Stimulated activated CD8-positive, alpha-beta memory T cell treated with anti-CD3 and anti-CD28 coated beads, Interleukin-15, amount 100 ng/mL, for 48 hours (primary cell): ENCODE measurements at regions not wholly inside any gene's neighbourhood (a gene's known extent, or its start where the extent isn't known, plus 50 kb on each side); places are given as distances from the start of the nearest gene placed in this dataset.

Source experiments
- DNase-seq, 2 donors: peaks; one replicate each; pipeline ENCODE4 v3.0.0-alpha.2; 2020; ENCODE audit warnings: low read depth in 2 of 2

DNA sequence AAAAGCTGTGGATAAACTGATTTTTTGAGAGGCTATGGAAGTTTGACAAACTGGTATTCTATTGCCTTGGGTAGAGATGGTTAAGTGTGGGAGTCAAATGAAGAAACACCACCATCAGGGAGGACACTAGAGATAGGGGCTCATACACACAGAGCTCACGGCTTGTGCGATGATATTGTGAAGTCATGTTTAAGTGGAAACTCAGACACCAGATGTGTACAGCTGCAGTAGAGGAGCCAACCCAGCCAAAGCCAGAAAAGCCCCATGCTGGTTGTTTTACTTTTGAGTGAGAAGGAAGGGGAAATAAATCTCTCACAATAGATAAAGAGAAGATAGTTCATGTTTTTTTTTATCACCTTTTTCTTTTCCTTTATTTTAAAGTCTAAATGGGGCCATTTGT lies 377.7 kb downstream of the DMRT2 start:
- no peak for DNase-seq

DNA sequence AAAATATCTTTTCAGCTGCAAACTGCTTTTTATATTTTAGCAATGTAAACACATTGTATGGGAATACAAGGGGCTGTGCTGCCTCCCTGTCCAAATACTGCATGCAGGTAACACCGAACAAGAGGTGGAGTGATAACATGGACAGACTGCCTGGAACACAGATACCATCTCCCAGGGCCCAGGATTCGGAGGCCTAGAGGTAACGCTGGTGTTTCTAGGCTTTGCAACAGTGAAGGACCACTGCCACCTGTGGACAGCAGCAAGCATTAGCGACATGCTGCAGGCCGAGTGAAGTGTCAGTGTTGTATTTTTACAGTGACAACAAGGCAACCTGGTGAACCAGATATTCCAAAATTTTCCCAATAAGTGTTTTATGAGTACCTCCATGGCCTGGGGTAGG lies 379.1 kb downstream of the DMRT2 start:
- DNase-seq: no peak

DNA sequence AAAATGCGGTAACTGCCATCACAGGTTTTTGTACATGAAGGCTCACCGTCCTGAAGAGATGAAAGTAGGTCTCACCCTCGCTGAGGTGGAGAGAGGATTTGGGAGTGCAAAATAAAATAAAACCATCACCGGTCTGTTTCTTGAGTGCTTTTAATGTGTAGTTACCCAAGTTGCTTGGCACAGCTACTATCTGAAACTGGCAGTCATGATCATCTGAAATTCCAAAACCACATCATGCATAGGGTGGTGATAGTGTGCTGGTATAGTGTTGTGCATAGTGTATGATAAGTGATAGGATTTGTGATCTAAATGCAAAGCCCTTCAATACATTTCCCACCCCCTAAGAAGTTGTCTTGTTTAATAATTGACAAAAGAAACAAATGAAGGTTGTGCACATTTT lies 381.3 kb downstream of the DMRT2 start:
- DNase-seq: no peak

DNA sequence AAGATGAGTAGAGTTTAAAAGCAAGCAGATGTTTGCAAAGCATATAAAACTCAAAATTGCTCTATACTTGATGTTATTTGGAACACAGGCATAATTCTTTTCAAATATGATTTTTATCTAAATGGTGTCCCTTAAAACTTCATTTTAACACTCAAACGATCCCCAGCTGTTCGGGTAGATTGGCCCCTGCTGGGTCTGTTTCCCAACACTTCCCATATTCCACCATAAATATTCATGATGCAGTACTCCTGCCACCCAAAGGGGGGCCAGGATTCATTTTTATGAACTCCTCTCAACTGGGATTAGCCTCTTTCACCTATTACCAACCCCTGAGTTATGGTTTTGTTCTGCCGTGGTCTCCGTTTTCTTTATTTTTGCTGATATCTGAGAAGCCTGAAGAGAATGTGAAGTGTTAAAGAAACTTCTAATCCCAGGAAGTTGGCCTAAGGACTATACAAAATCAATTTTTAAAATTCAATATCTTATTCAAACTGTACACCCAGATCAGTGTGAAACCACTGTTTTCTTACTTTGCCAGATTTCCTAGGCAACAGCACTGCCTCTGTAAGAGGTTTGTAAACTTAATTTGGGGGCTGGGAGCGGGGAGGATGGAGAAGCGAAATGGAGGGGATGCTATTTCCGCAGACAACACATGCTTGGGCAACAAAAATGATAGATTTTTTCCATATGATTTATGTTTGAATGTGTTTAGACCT lies 384.1 kb downstream of the DMRT2 start:
- DNase-seq: no peak

DNA sequence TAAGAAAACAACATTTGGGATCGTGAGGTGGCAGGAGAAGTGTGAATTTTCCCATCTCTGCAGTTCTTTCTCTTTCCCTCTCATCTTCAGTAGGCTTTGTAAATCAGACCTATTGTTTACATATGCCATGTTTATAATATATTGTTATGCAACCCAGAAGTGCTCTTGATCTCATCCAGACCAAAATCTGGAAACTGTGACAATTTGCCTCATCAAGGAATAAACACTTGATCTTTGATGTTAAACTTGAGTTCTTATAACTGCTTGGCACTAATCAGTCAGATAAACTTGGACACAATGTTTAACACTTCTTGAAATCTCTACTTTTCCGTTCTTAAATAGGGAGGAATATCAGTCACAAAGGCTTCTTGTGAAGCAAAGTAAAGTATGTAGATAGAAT lies 384.7 kb downstream of the DMRT2 start:
- DNase-seq: no peak

DNA sequence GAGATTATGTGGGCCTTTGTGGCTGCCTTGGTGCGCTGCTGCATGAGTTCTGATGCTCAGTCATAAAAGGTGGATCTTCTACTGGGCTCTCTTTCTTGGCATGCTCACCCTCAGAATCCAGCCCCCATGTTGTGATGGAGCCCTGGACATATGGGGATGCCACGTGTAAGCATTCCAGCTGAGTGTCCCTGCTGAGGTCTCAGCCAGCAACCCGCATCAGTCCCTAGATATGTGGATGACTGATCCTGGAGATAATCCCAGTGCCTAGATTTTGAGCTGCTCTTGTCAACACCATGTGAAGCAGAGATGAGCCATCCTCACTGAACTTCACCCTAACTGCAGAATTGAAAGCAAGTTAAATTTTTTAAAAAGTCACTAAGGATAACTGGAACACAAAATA lies 390.1 kb downstream of the DMRT2 start:
- no peak for DNase-seq

DNA sequence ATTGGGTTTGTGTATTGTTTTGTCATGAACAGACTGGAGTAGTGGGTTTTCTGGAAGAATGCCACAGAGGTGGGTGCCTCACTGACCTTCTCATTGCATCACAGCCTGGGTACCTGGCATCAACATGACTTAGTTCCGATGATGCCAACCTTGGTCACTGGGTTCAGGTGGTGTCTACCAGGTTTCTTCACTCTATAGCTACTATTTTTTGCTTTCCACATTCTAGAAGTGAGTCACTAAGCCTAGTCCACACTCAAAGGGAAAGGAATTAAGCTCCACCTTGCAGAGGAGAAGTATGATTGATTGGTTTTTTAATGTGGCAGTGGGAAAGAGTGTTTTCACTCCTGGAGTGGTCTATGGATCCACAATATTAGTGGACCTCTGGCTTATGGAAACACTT lies 391.9 kb downstream of the DMRT2 start:
- no peak for DNase-seq

DNA sequence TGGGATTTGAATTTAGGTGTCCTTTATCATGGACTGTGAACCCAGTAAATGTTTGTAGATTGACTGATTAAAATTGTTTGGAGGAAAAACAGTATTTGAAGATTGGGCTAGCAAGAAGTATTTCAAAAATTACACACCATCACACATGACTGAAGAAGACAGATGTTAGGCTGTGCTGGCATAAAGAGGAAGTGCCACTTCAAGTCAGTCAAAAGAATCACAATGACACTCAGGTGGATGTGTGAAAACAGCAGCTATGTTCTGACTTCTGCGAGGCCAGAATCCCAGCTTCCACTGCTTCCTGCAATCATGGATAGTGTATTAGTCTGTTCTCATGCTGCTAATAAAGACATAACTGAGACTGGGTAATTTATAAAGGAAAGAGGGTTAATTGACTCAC lies 393.3 kb downstream of the DMRT2 start:
- DNase-seq: no peak

DNA sequence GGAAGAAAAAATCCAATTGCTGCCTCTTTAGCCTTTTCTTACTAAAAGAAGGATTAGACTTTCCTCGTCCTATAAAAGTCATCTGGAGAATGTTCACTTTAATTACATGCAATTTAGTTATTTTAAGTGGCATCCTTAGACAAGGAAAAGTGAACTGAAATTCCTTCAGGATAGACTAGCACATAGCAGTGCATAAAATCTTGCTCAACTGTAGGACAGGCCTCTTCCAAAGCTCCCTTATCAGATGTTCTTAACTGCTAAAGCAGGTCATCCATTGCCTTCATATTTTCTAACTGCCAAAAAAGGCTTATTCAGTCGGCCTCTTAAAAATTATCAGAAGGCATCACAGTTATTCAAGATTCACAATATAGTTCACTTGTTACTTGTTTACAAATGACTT lies 396.5 kb downstream of the DMRT2 start:
- DNase-seq: no peak

DNA sequence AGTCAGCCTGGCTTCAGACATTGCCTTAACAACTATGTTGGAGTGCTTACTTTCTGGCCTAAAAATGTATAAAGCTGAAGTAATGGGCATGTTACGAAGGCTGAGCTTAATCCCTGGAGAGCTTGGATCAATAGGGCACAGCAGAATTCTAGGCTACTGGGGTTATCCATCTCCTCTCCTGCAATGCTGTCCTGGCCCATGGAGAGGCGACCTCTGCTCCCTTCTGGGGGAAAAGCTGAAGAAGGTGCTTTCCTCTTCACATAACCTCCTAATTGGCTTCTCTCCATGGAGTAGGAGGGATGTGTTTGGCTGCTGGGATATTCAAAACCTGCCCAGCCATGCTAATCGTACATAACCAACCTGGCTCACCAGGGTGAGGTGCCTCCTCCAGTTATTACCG lies 403.5 kb downstream of the DMRT2 start:
- DNase-seq: no peak

DNA sequence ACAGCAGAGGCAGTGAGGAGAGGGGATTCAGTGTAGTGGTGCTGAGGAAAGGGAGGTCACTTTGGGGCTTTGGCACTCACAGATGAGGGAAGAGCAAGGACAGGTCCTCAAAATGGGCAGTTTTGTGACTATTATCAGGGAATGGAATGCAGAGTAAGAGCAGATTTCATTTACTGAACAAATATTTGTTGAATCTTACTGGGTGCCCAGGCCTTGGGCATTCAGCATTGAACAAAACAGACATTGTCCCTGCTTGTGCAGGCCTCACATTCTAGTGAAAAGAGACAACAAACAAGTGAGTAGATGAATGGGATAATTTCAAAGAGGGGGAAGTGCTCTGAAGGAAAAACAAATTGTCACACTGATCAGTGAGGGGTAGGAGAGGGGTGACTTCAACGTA lies 404.1 kb downstream of the DMRT2 start:
- DNase-seq: no peak

DNA sequence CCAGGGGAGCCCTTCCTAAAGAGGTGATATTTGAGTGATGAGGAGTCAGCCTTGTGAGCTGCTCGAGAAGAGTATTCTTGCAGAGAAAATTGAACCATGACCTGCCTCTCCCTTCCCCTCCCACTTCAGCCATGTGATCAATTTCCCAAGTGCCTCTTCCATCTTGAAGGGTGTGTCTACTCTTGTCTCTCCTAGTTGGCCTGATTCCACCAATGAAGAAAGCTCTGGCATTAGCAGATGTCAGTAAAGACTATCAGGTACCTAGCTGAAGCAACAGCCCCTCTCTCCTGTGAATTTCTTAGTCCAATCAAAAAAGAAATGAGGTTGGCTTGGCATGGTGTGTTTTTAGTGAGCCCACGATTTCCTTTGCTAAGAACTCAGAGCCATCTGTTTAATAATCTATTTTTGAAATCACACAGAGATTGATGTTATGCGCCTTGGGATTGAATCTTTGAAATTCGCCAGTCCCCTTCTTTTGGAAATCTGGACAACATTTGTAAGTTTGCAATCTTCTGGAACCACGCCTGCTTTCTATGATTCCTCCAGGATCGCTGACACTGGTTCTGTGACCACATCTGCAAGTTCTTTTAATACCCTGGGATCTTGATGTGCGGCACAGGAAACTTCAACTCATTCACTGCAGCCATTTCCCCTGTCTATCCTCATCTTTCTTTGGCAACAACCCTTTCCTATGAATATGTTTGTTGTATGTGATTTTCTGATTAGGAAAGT lies 404.6 kb downstream of the DMRT2 start:
- DNase-seq: no peak

DNA sequence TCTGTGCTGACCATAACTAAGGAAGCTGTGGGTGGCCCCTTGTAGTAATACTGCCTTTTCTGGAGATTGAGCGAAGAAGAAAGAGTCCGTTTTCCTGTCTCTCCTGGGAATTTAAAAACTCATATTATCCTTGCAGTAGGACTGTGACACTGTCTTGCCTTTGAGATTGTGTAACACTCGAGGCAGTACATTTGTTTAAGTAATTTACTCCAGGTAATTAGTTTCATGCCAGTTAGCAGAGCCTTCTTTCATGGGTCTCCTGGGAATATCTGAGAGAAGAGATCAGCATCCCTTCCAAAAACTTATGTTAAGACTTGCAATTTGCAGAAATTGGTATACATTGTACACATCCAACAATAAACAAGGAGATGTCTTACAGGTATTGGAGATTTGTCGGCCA lies 405.6 kb downstream of the DMRT2 start:
- DNase-seq: no peak

DNA sequence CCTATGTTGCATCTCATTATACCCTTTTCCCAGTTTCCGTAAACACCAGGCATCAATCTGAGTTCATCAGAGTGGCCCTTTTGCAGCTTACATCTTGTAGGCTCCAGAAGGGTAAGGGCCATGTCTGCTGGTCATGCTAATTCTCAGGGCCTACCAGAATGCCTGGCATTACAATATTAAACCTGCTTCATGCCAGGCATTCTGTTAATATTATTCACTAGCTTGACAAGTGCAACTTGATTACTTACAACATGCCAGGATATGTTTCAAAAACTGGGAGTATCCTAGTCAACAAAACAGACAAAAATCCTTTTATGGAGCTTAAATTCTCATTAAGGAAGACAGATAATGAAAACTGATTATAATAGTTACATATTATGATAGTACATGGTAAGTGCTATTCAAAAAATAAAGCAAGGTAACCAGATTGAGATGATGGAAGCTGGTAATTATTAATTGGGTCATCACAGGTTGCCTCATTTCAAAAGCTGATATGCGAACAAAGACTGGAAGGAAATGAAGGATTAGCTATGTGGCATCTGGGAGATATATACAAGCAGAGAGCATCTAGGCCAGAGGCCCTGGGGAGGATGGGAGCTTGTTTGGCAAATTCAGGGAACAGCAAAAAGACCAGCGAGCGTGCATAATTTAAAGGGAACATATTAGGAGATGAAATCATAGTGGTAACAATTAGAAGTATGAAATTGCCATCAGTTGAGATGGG lies 406.3 kb downstream of the DMRT2 start:
- no peak for DNase-seq

DNA sequence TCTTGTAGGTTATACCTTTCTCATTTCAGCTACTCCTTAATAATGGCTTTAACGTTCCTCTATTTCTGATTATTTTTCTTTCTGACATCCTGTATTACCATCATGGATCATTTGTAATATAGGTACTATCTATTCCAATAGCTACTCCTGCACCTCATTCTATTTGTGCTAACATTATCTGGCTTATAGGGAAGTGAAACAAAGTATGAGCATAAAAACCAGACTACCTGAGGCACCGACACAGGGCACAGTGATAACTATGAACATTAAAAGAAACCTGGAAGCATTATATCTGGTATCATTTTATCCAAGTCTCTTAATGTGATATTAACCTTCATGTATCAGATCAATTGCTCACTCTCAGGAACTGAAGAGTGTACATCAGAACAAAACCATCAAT lies 407.3 kb downstream of the DMRT2 start:
- DNase-seq: no peak

DNA sequence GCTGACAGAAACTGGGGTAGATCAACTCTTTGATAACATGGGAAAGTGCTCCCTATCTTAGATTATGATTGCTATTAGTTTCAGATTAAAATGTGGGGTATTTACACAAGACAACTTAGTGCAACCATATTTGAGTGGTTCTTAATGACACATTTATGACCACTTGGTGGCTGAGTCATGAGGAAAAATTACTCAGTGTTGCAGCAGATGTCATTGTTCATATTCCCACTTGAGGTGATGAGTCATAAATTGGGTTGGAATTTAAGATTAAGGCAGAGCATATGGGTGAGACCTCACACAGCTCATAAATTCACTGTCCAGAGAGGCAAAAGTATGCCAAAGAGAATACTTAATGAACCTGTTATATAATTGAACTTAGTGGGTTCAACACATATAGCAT lies 408.3 kb downstream of the DMRT2 start:
- no peak for DNase-seq

DNA sequence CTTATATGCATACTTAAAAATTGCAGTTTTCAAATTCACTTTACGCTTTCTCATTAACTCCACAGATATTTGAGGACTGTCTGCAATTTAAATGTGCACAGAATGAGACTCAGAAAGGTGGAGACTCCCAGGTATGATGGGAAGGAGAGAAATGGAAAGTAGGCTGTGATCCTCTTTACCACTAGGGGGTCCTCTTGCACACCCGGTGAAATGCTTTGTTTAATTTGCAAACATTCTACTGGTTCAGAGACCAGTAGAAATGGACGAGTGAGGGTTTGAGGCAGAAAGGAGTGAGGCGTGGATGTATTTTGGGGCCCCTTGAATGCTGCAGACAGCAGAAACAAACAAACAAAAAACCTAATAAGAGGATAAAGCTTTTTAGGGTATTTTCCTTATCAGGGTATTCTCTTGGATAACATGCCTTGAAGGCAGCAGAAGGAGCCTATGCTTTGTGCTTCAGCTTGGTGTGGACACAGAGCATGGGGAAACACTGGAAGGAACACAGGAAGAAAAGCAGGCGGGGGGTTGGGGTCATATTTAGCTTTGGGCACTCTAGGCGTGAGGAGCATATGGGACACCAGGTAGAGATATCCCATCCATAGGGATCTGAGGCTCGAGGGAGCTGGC lies 410.1 kb downstream of the DMRT2 start:
- no peak for DNase-seq

DNA sequence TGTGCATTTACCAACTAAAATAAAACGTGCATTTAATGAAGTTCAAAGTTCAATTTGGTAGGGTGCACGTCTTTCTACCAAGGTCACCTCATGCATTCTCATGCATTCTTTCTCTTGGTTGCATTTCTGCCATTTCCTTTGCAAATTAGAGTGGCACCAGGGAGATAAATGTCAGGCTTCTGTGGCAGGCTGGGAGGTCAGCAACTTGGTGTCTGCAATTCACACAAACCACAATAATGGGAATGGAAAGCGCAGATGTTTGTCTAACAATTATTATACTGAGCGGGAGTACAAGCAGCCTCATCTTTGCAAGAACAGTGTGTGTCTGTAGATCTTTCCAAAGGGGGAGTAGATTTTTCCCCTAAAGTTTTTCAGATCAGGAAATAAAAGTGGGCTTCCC lies 411.7 kb downstream of the DMRT2 start:
- no peak for DNase-seq

DNA sequence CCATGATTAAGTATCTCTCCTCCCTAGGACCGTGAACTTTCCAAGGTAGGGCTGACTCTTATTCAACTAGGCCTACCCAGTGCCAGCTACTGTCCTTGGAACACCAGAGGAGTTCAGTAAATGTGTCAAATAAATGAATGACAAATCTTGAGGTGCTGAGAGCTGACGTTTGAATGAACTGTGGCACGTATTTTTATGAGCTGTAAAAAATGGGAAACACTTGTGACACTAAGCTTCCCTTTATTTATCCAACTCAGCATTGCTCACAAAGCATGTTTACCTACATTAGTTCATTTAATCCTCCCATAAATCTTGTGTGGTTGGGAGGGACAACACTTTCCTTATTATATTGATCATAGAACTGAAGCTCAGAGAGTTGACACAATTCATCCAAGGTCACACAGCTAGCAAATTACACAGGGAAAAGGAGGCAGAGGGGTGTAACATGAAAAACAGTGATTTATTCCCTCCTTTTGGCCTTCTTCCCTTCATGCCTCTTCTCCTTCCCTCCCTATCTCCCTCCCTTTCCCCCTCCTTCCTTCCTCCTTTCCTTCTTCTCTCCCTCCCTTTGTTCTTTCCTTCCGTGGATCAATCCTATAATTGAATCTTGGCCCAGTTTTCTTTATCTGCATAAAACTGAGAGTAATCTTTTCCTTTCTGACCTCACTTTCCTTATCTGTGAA lies 412.6 kb downstream of the DMRT2 start:
- no peak for DNase-seq

DNA sequence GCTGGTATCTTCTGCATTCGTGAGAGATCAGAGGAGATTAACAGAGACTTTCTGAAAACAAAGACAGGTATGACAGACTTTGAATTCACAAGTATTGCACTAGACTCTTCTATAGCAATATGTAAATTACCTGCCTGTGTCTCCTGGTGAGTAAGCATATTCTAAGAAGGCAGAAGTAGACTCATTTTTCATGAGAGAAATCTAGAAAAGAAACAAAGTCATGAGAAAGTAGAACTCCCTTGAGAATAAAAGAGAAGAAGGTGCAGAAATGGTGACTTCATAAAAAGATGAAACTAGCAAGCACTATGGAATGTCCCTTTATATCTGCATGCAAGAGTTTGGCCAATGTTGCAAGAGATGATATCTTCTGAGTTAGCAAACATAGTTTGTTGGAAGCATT lies 419.8 kb downstream of the DMRT2 start:
- no peak for DNase-seq

DNA sequence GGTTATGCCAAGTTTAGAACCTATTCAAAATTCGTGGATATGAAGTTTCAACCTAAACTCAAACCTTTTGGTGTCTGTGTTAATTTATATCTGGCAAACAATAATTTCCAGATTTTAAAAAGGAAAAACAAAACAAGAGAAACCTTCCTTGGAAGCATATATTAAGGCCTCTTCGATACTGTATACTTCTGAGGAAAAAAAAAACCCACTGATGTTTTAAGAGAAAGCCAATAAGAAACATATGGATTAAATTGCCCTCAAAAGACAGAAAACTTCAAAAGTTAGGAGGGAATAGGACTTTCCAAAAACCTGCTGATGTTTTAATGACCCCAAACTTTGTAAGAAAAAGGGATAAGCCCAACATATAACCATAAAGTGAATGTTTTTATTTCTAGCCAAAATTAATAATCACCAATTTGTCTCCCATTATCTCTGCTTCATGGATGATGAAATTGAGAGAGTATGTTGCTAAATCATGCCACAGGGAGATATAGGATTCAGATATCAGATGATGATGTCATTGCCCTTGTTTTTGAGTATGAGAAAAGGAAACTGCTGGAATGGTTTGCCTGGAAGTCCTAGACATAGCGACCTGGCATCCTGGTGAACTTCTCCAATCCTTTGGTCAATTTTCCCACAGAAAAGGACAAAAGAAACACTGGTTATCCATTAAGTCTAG lies 423.9 kb downstream of the DMRT2 start:
- no peak for DNase-seq
